NCI-H1105 (cell line): ENCODE measurements at regions not wholly inside any gene's neighbourhood (a gene's known extent, or its start where the extent isn't known, plus 50 kb on each side); places are given as distances from the start of the nearest gene placed in this dataset.
"Not testable (repeated sequence)": the region's sequence is repeated elsewhere in the genome, so short reads cannot be mapped to it uniquely, and the experiment has no call there.

Experiments used
- DNase-seq: peaks from one replicate; lab custom pipeline; 2025; lab: John Stamatoyannopoulos, UW

- DNase-seq: no peak
These were observed 267.2 kb upstream of the CDH5 start for GRCh38 chr16:66099306-66099705.

GRCh38 chr16:66097751-66098150 lies 268.7 kb upstream of the CDH5 start:
- DNase-seq: no peak

- no peak for DNase-seq
These were observed 270.8 kb upstream of the CDH5 start for GRCh38 chr16:66095676-66096075.

- DNase-seq: no peak
These were observed 273.3 kb upstream of the CDH5 start for GRCh38 chr16:66093191-66093590.

GRCh38 chr16:66091471-66091891 lies 275.0 kb upstream of the CDH5 start:
- no peak for DNase-seq

- DNase-seq: no peak
These were observed 277.8 kb upstream of the CDH5 start for GRCh38 chr16:66088681-66089080.

GRCh38 chr16:66087308-66087707 lies 279.2 kb upstream of the CDH5 start:
- DNase-seq: no peak

- no peak for DNase-seq
These were observed 280.8 kb upstream of the CDH5 start for GRCh38 chr16:66085651-66086050.

GRCh38 chr16:66084731-66085130 lies 281.8 kb upstream of the CDH5 start:
- not testable (repeated sequence) for DNase-seq

GRCh38 chr16:66084306-66084705 lies 282.2 kb upstream of the CDH5 start:
- no peak for DNase-seq

- no peak for DNase-seq
These were observed 283.3 kb upstream of the CDH5 start for GRCh38 chr16:66083171-66083570.

- no peak for DNase-seq
These were observed 284.1 kb upstream of the CDH5 start for GRCh38 chr16:66082424-66082823.

- DNase-seq: no peak
These were observed 284.6 kb upstream of the CDH5 start for GRCh38 chr16:66081775-66082366.

GRCh38 chr16:66079671-66080334 lies 286.7 kb upstream of the CDH5 start:
- DNase-seq: no peak

- peak; percentile 43 for DNase-seq
These were observed 296.2 kb upstream of the CDH5 start for GRCh38 chr16:66070140-66070917.

GRCh38 chr16:66069587-66069986 lies 296.9 kb upstream of the CDH5 start:
- no peak for DNase-seq

GRCh38 chr16:66066404-66066803 lies 300.1 kb upstream of the CDH5 start:
- DNase-seq: no peak

- no peak for DNase-seq
These were observed 300.6 kb upstream of the CDH5 start for GRCh38 chr16:66065925-66066324.

- no peak for DNase-seq
These were observed 301.5 kb upstream of the CDH5 start for GRCh38 chr16:66064801-66065530.

GRCh38 chr16:66058832-66059231 lies 307.7 kb upstream of the CDH5 start:
- DNase-seq: no peak

GRCh38 chr16:66058172-66058691 lies 308.3 kb upstream of the CDH5 start:
- DNase-seq: no peak

- DNase-seq: no peak
These were observed 309.4 kb upstream of the CDH5 start for GRCh38 chr16:66057057-66057456.
